ENCODE measurements at regions not wholly inside any gene's neighbourhood (a gene's known extent, or its start where the extent isn't known, plus 50 kb on each side); places are given as distances from the start of the nearest gene placed in this dataset.
"Not testable (repeated sequence)": the region's sequence is repeated elsewhere in the genome, so short reads cannot be mapped to it uniquely, and the experiment has no call there.

DNA sequence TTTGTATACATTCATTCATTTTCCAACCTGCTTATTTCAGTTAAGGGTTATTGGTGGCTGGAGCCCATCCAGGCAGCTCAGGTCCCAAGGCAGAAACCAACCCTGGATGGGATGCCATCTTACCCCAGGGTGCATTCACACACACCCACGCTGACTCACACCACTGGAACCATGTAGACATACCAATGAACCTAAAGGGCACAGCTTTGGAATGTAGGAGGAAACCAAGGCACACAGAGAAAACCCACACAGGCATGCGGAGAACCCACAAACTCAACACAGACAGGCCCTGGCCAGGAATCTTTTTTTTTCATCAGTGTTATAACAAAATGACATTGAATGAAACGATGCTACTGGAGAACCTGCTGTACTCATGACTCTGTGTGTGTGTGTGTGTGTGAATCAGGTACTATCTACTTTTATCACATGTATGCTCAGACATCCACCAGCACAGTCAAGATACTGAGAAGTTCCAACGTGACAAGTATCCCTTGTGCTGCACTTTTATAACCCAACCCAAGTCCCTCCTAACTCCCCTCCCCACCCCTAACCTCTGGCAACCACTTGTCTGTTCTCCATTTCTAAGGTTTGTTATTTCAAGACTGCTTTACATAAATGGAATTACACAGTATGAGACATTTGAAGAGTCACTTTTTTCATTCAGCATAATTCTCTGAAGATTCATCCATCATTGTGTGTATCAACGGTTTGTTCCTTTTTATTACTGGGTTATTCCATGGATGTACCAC lies 286.8 kb upstream of the PLD5 start:
- peak; percentile 6 for DNase-seq

DNA sequence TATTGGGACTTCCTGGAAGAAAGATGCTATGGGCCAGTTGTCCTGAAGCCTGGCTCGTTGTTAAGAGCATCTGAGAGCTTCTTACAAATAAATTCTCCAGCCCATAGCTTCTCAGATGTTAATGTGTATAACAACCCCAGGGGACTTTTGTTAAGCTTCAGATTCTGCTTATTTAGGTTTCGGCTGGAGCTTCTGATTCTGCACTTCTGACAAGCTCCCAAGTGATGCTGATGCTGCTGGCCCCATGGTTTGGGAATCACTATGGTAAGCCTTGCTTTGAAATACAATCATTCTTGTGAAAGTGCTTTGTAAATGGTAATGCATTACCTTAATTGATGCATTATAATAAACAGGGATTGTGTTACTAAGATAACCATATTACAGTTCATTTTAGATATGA lies 281.8 kb upstream of the PLD5 start:
- DNase-seq, result no peak

DNA sequence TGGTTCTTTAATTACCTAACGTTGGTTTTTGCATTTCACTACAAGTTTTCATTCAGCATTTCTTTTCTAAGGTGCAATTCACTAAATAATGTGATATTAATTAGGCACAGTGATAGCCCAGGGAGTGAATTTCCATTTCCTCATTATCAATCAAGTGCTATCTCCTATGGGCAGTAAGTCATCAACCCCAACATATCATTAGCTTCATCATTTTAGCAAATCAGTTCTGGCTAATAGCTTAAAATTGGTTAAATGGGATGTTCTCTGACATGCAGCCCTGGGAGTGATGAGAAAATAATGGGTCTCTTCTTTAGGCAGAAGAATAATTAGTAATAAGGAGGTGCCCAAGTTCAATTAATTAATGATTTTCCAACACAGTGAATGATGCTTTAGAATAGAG lies 280.9 kb upstream of the PLD5 start:
- not testable (repeated sequence) for DNase-seq

DNA sequence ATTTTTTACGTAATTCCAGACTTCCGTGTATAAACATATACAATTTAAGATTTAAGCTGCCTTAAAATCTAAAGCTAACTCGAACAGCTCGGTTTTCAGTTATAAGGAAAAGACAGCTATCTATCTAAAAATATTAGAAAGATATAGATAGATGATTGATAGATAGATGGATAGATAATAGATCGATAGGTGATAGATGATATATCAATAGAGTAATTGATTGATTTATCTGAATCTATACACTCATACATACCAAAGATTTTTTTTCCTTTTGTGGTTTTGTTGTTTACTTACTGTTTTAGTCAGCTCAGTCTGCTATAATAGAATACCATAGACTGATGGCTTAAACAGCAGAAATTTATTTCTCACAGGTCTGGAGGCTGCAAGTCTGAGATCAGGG lies 278.5 kb upstream of the PLD5 start:
- no peak for DNase-seq

DNA sequence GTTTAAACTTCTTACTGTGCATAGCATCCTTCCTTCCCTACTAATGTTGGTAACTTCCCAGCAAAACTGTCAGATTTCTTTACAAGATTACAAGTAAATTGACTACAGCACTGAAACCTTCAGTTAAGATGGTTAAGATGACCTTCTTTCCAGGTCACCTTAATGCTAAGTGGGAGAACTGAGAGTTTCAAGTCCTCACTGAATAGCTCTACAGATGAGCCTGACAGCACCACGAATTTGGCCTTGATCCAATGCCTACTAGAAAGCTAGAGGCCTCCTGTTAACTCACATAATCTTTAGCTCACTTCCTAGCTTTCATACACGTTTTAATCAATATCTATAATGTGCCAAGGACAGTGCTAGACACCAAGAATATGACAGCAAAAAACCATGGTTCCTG lies 276.0 kb upstream of the PLD5 start:
- no peak for DNase-seq

DNA sequence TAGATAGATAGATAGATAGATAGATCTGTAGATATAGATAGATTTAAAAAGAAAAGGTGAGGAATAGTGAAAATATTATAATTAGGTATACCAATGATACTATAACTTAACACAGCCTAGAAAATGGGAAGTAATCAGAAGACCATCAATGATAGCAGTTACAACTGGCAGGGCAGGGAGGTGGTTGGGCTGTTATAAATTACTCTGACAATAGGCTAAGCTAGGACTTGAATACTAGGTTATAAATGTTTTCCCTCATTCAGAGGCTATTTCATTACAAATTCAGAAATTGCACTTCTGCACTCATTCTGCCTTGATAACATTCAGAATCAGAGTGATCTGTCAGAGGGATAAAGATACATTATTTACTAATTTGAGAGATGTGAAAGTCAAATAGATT lies 273.4 kb upstream of the PLD5 start:
- DNase-seq, result no peak

DNA sequence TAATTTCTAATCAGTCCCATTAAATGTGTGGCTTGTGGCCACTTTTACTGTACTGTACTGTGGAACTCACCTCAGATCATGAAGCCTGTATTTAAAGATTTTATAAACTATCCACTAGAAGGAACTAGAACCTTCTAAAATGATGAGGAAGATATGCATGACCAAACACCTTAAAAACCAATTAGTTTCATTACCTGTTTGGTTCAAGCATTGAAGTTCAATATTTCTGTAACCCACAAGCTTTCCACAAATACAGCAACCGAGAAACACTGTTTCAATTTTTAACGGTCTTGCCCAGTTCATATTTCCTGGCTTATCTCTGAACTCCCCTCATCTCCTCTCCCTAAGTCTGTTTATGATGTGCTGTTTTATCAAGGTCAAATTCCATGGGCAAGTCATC lies 264.3 kb upstream of the PLD5 start:
- no peak for DNase-seq

DNA sequence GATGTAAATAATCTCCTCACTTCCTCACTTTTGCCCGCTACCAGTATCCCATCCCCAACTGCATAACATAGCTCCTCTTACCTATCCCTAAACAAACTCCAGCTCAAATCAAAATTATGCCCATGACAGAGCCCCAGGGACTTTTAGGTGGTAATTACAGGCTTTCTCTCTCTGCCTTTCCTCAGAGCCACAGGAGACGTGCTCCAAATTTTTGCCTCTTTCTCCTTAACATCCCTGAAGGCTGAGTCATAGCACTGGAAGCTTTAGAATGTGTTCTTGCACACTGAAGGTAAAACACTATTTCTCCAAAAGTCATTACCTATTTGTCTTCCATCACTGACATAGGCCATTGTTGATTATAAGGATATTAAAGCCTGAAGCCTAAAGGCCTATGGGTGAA lies 263.5 kb upstream of the PLD5 start:
- no peak for DNase-seq

DNA sequence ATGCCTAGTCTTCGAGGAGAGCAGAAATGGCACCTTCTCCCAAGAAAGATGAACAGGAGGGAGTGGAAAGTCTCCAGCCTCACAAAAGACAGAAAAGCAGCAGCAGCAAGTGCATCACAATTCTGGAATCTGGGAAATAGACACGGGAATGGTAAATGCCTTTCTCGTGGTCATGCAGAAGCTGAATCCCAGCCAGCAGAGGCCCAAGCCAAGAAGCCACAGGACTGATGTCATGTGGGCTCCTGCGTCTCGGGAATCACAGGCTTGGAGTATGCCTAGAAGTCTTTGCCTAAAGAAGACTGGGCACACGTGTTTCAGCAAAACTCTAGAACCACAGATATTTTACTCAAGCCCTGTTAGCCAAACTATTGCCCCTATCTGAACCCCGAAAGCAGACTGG lies 260.3 kb upstream of the PLD5 start:
- peak; percentile 14 for DNase-seq

DNA sequence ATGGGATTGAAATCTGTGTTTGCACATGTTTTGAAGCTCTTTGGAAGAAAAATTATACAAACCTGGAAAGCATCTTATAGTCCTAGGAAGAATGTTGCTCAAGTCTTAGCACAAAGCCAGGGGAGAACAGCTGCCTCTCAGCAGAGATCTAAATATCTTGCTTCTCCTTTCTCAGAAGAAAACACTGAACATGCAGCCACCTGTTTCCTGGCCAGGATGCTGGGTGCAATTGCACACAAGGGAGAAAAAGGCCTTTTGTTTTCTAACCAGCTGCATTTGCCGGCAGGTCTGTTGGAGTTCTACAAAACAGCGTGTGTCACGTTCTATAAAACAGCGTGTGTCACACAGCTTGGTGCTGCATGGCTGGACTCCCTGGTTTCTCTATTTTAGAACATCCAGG lies 259.6 kb upstream of the PLD5 start:
- no peak for DNase-seq

DNA sequence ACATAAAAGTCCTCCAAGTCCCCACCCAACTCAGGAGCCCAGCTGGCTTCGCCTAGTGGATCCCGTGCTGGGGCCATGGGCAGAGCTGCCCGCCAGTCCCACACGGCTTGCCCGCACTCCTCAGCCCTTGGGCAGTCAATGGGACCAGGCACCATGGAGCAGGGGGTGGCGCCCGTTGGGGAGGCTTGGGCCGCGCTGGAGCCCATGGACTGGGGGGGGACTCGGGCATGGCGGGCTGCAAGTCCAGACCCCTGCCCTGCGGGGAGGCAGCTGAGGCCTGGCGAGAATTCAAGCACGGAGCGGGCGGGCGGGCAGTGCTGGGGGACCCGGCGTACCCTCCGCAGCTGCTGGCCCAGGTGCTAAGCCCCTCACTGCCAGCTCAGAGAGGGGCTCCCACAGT lies 249.8 kb upstream of the PLD5 start:
- no peak for DNase-seq

DNA sequence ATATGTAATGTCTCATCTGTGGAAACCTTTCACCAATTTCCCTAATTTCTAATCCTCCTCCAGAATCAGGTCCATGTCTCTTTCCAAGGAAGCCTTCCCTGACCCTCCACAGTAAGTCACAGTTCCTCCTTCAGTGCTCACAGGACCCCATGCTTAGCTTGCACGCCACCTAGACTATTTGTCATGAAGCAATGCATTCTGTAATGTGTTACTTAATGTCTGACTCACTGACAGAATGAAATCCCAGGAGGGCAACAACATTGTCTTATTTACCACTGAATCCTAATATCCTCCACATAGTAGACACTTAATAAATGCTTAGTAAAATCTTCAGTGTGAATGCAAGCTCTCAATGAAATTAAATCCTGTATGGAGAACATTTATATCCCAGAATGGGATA lies 245.9 kb upstream of the PLD5 start:
- peak; percentile 13 for DNase-seq

DNA sequence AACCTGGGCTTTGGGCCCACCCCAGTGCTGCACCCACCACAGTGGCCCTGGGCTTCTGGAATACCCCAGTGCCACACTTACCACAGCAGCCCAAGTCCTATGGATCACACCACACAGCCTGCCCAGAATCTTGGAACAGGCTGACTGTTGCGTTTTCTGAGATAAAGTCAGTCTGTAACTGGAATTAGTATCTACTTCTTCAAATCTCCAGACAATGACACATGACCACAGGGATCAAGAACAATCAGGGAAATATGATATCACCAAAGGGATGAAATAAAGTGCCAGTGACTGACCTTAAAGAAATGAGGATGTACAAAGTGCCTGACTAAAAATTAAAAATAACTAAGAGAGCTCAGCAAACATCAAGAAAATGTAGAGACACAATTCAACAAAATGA lies 239.7 kb upstream of the PLD5 start:
- DNase-seq, result peak; percentile 34

DNA sequence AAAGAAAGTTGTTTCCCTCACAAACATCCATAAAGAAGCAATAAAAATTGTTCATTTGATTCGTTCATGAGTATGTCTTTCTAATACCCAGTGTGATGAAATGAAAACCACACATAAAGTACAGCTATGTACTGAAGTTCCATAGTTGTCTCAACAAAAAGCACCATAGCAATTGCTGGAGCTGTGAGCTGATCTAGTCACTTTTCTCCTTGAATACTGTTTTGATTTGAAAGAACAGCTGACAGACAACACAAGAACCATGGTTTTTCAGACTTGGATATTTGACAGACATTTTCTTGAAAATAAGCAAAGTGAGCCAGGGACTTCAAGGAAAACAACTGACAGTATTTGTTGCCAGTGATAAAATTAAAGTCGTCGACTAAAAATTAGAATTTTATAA lies 237.1 kb upstream of the PLD5 start:
- no peak for DNase-seq

DNA sequence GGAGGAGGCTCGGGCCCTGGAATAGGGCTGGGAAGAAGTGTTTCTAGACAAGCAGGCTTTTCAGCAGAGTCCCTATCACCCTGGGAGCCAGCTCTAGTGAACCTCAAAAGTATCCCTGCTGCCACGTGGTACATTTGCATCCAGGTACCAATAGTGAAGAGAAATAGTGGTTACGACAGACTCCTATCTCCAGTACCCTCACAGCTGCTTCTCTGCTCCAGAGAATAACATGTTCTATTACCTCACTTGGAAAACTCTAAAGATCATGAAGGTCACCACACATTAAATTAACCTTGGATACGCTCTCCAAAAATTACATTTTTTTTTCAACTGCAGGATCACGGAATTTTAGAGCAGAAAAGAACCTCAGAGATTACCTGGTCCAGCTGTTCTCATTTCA lies 230.4 kb upstream of the PLD5 start:
- no peak for DNase-seq

DNA sequence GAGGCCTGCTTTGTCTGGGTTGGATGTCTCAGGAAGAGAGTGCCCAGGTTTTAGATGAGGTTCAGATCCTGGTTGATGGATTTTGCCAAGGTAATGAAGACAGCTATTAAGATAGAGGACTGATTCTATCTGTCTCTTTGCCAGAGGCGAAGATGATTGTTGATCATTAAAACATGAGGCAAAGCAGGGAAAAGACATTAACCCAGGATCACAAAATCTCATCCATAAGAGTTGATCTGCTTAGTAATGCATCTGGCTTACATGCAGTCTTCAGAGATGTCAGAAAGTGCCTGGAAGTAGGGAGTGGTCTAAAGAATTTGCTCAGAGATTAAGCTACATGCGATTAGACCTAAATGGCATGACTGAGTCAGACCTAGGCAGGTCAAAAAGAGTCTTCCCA lies 229.6 kb upstream of the PLD5 start:
- no peak for DNase-seq

DNA sequence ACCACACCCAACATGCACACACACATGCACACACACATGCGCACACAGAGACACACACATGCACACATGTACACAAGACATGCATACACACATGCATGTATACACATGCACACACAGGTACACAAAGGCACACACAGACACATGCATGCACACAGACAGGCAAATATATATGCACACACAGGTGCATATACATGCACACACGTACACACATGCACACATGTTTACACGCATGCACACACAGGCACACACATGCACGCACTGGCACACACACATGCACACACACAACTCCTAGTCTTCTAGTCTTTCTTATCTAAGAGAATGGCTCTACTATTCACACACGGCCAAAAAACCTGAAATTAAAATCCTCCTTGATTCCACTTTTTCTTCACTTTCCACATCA lies 222.7 kb upstream of the PLD5 start:
- DNase-seq, result no peak

DNA sequence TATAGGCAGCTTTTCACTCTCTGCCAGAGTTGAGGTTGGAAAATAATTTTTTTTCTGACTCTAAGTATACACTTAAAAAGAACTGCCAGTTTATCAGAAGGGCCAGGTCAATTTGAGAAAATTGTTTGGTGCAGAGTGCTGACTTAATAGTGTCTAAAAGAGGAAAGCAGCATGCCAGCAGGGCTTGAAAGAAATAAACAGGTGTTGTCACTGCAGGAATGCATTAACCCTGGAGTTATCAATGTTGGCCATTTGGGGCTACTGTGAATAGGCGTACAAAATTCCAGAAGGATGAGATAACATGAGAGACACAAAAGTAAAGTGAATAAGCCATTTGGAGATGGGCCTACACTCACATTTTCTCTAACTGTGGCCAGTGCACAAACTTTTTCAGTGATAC lies 220.6 kb upstream of the PLD5 start:
- DNase-seq, result no peak

DNA sequence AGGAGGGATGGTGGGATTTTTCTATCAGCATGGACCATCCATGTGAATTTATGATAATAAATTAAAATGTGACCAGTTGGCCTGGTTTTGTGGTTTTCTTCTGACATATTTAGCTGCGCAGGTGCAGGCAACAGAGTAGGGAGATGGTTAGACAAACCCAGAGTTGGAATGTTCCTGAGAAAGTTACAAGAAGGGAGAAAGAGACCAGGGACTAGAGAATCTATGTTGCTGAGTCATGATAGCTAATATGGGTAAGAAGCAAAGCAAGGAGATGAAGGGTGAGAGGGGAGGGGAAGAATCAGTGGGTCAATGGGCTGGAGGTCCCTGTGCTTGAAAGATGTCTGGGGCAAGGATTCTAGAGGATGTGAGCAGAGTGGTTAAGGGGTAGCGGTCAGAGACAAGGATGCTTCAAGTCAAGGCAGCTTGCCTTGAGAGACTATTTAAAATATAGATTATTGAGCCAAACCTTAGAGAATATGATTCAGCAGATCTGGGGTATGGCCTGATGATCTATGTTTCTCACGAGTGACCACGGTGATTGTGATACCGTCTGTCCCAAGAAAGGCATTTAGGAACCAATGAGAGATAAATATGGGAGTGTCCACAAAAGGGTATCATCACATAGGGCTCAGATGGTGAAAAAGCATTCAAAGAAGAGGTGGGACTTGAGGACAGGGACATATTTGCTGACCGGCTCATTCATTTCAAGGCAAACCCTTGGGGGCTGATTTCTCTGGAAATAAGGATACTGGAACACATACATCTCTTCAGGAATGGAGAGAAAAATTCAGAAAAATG lies 219.7 kb upstream of the PLD5 start:
- DNase-seq, result no peak

DNA sequence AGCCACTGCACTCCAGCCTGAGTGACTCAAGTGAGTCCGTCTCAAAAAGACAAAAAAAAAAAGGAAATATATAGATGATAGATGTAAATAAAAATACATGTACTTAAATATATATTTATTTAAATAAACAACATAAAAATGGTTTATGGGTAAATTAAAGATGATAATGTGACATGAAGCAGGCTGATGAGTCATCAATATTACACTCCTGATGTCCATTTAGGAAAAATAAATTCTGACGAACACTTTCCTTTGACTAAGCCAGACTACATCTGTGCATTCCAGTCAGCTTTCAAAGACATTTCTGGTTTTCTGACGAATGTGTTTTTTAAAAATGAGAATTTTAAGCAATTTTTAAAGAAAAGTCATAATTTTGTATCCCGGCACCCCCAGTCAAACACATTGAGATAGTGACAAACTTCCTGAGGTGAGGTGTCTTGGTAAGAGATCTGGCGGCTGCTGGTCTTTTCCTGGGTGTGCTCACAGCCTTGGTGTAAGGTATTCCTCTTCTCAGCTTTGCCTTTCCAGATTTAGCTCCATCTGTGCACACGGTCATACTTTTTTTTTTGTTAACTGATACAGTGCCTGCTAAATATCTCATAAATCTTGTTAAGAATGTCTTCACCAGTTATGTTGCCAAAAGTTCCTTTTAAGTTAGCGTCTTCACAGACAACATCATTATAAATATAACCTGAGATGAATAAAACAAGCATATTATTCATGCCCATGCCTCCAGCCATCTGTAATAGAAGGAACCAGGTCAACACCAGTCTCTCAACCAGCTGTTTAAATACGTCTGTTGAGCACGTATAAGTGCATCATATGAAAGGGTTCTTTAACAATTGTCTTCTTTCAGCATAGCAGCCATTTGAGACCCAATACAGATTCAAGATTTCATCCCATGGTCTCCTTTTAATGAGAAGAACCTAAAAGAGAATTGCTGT lies 214.5 kb upstream of the PLD5 start:
- DNase-seq, result peak; percentile 5

DNA sequence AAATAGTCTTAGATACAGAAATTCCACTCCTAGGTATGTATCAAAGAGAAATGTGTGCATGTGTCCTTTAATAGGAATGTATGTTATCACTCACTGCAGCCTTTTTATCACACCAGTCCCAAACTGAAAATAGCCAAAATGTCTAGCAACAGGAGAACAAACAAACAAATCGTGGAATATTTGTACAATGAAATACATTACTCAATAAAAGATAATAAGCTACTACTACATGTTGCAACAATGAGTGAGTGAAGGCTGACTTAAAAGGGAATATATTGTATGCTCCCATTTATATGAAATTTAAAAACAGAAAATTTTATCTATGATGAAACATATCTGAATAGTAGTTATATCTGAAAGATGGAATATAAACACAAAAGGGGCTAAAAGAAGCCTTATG lies 212.1 kb upstream of the PLD5 start:
- DNase-seq, result no peak

DNA sequence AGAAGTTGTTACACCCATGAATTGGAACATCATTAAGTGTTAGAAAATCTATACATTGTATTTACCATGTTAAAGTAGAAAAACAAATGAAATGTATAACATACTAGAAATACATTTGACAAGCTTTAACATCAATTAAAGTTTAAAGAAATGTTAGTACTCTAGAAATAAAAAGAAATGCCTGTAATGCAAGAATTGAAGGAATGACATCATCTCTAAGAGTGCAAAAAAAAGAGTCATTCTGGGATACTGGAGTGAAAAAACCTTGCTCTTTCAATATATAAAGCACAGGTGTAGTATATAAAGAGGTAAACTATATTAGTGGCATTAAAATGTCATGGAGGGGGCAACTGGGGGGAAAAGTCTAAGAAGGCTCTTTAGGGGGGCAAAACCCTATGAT lies 210.8 kb upstream of the PLD5 start:
- DNase-seq, result no peak

DNA sequence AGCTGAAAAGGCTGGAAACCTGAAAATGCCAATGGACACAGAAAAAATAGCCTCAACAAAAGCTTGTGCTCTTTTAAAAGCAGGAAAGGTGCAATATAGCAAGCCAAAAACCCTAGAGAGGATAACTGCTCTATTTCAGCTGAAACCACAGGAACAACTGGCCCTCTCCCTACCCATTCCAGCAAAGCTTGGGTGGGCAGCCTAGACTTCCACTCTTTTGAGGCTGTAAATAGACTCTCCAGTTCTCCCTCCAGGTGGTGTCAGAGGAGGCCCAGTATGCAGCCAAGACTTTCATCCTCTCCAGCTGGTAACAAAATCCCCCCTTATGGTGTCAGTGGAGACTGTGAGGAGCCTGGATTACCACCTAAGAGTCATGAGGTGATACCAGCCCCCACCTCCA lies 206.9 kb upstream of the PLD5 start:
- DNase-seq, result no peak
